ENCODE measurements at regions not wholly inside any gene's neighbourhood (a gene's known extent, or its start where the extent isn't known, plus 50 kb on each side); places are given as distances from the start of the nearest gene placed in this dataset.

DNA sequence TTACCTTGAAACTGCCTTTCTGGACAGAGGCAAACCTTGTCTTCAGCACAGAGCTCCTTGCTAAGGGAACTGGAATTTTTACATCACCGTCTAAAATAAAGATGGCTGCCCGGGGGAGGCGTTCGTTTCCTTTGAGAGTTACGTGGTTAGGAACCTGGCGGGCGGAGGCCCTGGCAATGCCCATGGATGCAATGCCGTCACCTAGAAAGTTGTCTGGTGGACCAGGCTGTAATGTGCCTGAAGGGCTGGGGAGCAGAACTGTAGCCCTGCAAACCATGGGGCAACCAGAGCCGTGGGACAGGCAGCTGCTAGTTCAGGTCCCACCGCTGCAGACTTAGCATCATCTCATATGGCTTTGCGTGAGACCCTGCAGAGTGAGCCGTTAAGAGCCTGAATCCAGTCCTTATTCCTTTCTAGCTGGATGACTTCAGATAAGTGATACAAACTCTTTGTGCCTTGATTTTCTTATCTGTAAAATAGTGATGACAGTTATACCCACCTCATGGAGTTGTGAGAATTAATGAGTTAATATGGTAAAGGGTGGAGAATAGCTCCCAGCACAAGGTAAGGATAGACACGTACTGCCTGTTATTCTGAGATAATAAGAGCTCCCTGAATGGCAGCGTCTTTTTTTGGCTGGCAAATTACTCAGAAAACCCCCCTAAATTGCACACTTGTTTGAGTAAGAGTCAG lies 219.7 kb downstream of the EMX2 start:
- Histone ChIP-seq H3K4me1 (ENCODE audit: insufficient read depth, low read length, poor library complexity, severe bottlenecking) (no peaks in the 10 kb centered on the region), H3K9me3 (ENCODE audit: low read depth, low read length, poor library complexity, severe bottlenecking) (no peaks in the 10 kb centered on the region), H3K36me3 (ENCODE audit: insufficient read depth, low read length, poor library complexity, severe bottlenecking) (no peaks in the 10 kb centered on the region), H3K27ac (ENCODE audit: low read depth, low read length, poor library complexity, severe bottlenecking) (no peak overlapping the region), H3K4me3 (ENCODE audit: low read depth, low read length, poor library complexity, severe bottlenecking) (no peak overlapping the region), H3K27me3 (replicated peaks; ENCODE audit: insufficient read depth, low read depth, low read length, poor library complexity) (peaks cover 54% of the 10 kb centered on the region)
- ChIA-PET CTCF (no interaction called here), POLR2A (ENCODE audit: low non-redundant PET) (no interaction called here)
- intact Hi-C loops (cut with micrococcal nuclease; ENCODE audit: unreplicated experiment): no loop called here
- TF ChIP-seq EZH2 (IDR thresholded peaks at IDR 0.05; ENCODE audit: borderline replicate concordance, low read depth, low read length, poor library complexity, severe bottlenecking): no peak
- TF ChIP-seq, protein P1, sequence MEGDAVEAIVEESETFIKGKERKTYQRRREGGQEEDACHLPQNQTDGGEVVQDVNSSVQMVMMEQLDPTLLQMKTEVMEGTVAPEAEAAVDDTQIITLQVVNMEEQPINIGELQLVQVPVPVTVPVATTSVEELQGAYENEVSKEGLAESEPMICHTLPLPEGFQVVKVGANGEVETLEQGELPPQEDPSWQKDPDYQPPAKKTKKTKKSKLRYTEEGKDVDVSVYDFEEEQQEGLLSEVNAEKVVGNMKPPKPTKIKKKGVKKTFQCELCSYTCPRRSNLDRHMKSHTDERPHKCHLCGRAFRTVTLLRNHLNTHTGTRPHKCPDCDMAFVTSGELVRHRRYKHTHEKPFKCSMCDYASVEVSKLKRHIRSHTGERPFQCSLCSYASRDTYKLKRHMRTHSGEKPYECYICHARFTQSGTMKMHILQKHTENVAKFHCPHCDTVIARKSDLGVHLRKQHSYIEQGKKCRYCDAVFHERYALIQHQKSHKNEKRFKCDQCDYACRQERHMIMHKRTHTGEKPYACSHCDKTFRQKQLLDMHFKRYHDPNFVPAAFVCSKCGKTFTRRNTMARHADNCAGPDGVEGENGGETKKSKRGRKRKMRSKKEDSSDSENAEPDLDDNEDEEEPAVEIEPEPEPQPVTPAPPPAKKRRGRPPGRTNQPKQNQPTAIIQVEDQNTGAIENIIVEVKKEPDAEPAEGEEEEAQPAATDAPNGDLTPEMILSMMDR (conservative IDR thresholded peaks at IDR 0.05; ENCODE audit: low read depth, low read length): no peak
- no TSS peak for BruUV-seq (replicated peaks)
- DNase-seq (ENCODE audit: low spot score): no peak

DNA sequence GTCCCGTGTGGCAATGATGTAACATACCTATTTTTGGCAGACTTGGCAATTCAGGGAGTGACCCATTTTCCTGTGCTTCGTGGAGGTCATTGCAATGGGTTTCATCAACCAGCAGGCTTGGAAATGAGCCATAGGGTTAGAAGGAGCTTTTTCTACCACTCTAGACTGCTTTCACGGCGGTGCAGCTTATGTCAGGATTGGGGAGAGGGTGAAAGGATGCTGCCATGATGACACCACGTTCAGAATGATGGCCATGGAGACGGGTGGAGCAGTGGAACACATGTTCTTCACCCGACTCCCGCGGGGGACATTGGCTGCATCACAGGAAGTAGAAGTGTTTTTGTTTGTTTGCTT lies 220.2 kb downstream of the EMX2 start:
- TF ChIP-seq, protein P1 (conservative IDR thresholded peaks at IDR 0.05; ENCODE audit: low read depth, low read length): no peak
- TF ChIP-seq EZH2 (IDR thresholded peaks at IDR 0.05; ENCODE audit: borderline replicate concordance, low read depth, low read length, poor library complexity, severe bottlenecking): no peak
- Histone ChIP-seq H3K36me3 (ENCODE audit: insufficient read depth, low read length, poor library complexity, severe bottlenecking) (no peaks in the 10 kb centered on the region), H3K4me1 (ENCODE audit: insufficient read depth, low read length, poor library complexity, severe bottlenecking) (no peaks in the 10 kb centered on the region), H3K27ac (ENCODE audit: low read depth, low read length, poor library complexity, severe bottlenecking) (no peak overlapping the region), H3K4me3 (ENCODE audit: low read depth, low read length, poor library complexity, severe bottlenecking) (no peak overlapping the region), H3K9me3 (ENCODE audit: low read depth, low read length, poor library complexity, severe bottlenecking) (no peaks in the 10 kb centered on the region), H3K27me3 (replicated peaks; ENCODE audit: insufficient read depth, low read depth, low read length, poor library complexity) (peaks cover 53% of the 10 kb centered on the region)
- BruUV-seq (replicated peaks): no TSS peak
- POLR2A ChIA-PET (ENCODE audit: low non-redundant PET): no interaction called here
- CTCF ChIA-PET: no interaction called here
- peak; percentile 36 for DNase-seq (ENCODE audit: low spot score)
- intact Hi-C loops (cut with micrococcal nuclease; ENCODE audit: unreplicated experiment): no loop called here

DNA sequence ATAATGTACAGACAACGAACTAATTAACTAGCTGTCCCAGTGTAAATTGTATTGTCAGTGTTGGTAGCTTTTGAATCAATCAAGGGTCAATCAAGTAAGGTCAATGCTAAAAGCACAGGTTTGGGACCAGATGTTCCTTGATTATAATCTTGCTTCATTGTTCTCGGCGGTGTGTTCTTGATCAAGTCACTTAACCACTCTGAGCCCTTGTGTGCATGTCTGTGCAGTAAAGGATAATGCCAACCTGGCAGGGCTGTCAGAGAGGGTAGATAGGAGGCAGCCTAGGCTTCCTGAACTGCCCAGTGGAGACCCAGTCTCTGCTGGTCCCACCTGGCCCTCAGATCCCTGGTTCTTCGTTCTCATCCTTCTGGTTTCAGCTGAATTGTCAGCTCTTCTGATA lies 221.0 kb downstream of the EMX2 start:
- Histone ChIP-seq H3K4me3 (ENCODE audit: low read depth, low read length, poor library complexity, severe bottlenecking) (no peak overlapping the region), H3K27ac (ENCODE audit: low read depth, low read length, poor library complexity, severe bottlenecking) (no peak overlapping the region), H3K36me3 (ENCODE audit: insufficient read depth, low read length, poor library complexity, severe bottlenecking) (no peaks in the 10 kb centered on the region), H3K4me1 (ENCODE audit: insufficient read depth, low read length, poor library complexity, severe bottlenecking) (no peaks in the 10 kb centered on the region), H3K9me3 (ENCODE audit: low read depth, low read length, poor library complexity, severe bottlenecking) (no peaks in the 10 kb centered on the region), H3K27me3 (replicated peaks; ENCODE audit: insufficient read depth, low read depth, low read length, poor library complexity) (peaks cover 53% of the 10 kb centered on the region)
- ChIA-PET POLR2A (ENCODE audit: low non-redundant PET) (no interaction called here), CTCF (no interaction called here)
- no TSS peak for BruUV-seq (replicated peaks)
- TF ChIP-seq EZH2 (IDR thresholded peaks at IDR 0.05; ENCODE audit: borderline replicate concordance, low read depth, low read length, poor library complexity, severe bottlenecking): no peak
- TF ChIP-seq, protein P1 (conservative IDR thresholded peaks at IDR 0.05; ENCODE audit: low read depth, low read length): no peak
- DNase-seq (ENCODE audit: low spot score): no peak
- intact Hi-C loops (cut with micrococcal nuclease; ENCODE audit: unreplicated experiment): no loop called here

All from A673 (cell line).